ENCODE measurements at regions not wholly inside any gene's neighbourhood (a gene's known extent, or its start where the extent isn't known, plus 50 kb on each side); places are given as distances from the start of the nearest gene placed in this dataset.
"Not testable (repeated sequence)": the region's sequence is repeated elsewhere in the genome, so short reads cannot be mapped to it uniquely, and the experiment has no call there.

DNA sequence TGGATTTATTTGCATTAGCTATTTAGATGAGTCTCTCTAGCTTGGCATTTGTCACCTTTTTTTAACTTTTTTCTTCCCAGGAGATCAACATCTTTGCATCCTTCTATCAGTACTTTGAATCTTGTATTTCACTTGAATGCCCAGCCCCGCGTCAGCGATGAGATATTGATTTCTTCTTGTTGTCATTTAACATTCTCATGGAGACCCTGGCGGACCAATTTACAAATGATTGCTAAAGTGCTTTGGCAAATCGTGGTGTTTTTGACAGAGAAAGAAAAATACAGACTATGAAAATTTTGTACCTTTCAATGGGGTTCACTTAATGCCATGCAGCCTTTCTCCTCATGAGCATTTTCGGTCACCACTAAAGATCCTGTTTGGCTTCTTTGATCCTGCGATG lies 269.7 kb downstream of the ABCC12 start:
- ChIA-PET CTCF (no interaction called here), POLR2A (no interaction called here)
- no peak for ATAC-seq
- Mint-ChIP-seq H3K27ac (no peak overlapping the region), H3K27me3 (ENCODE audit: low read depth) (peaks cover 8% of the 10 kb centered on the region), H3K9me3 (ENCODE audit: insufficient read depth) (no peaks in the 10 kb centered on the region), H3K4me3 (no peak overlapping the region), H3K36me3 (ENCODE audit: low read depth) (no peaks in the 10 kb centered on the region), H3K4me1 (ENCODE audit: low read depth) (no peaks in the 10 kb centered on the region)
- DNase-seq = no peak

GRCh38 chr16:47885489-47885888 lies 270.3 kb downstream of the ABCC12 start:
- Mint-ChIP-seq H3K27ac (no peak overlapping the region), H3K9me3 (ENCODE audit: insufficient read depth) (no peaks in the 10 kb centered on the region), H3K4me1 (ENCODE audit: low read depth) (no peaks in the 10 kb centered on the region), H3K27me3 (ENCODE audit: low read depth) (peaks cover 8% of the 10 kb centered on the region), H3K36me3 (ENCODE audit: low read depth) (no peaks in the 10 kb centered on the region), H3K4me3 (no peak overlapping the region)
- CTCF ChIA-PET = interaction anchor here (0.9 kb wide), 1 partner anchor 279 kb away, joined by 3 read pairs; no protein-coding TSS in a partner anchor
- no peak for ATAC-seq
- POLR2A ChIA-PET = no interaction called here
- no peak for DNase-seq

DNA sequence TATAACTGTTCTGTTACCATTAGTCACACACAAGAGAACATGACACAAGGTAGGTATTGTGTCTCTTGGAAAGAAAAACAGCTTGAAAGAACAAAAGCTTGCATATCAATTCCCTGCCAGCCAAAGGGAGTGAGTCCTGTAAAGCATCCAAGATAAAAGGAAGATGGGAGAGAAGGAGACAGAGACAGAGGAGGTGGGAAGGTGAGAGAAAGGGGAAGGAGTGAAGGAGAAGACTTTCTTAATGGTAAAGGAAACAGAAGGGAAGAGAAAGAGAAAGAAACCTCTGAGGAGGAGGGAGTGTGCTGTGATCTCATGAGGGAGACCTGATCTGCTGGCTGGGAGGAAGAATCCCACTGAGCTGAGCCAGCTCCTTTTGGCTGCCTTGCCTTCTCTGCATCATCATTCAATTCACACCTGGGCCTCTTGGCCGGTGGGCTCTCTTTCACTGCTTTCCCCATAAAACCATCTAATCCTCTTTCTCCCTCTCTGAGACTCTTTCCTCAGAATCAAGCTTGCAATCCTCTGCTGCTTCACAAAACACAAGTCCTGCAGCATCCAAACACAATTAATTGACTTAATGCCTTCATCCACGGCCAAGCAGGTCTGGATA lies 271.6 kb downstream of the ABCC12 start:
- Mint-ChIP-seq H3K9me3 (ENCODE audit: insufficient read depth) (no peaks in the 10 kb centered on the region), H3K27ac (no peak overlapping the region), H3K4me3 (no peak overlapping the region), H3K36me3 (ENCODE audit: low read depth) (no peaks in the 10 kb centered on the region), H3K27me3 (ENCODE audit: low read depth) (peaks cover 8% of the 10 kb centered on the region), H3K4me1 (ENCODE audit: low read depth) (no peaks in the 10 kb centered on the region)
- DNase-seq (no peak), ATAC-seq (no peak)
- POLR2A ChIA-PET = no interaction called here
- CTCF ChIA-PET = no interaction called here

GRCh38 chr16:47881574-47881973 lies 274.2 kb downstream of the ABCC12 start:
- ChIA-PET POLR2A (no interaction called here), CTCF (no interaction called here)
- ATAC-seq (no peak), DNase-seq (no peak)
- H3K27ac Mint-ChIP-seq = no peak overlapping the region
- H3K27me3 Mint-ChIP-seq (ENCODE audit: low read depth) = peaks cover 8% of the 10 kb centered on the region
- no peaks in the 10 kb centered on the region for H3K4me1 Mint-ChIP-seq (ENCODE audit: low read depth)
- no peaks in the 10 kb centered on the region for H3K36me3 Mint-ChIP-seq (ENCODE audit: low read depth)
- H3K9me3 Mint-ChIP-seq (ENCODE audit: insufficient read depth) = no peaks in the 10 kb centered on the region
- H3K4me3 Mint-ChIP-seq = no peak overlapping the region

DNA sequence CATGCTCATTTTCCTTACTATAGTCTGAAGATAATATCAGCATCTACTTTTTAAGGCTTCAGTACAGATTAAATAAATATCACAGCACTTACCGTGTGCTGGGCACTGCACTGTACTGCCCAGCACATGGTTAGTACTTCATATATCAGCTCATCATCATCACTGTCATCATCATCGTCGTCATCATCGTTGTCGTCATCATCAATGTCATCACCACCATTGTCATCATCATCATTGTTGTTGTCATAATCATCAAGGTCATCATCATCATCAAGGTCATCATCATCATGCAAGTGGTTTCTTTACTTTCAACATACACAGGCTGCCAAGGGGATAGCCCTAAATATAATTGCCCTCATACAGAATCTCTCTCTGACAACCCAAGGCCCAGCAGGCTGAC lies 275.1 kb downstream of the ABCC12 start:
- ATAC-seq (no peak), DNase-seq (no peak)
- H3K36me3 Mint-ChIP-seq (ENCODE audit: low read depth) = no peaks in the 10 kb centered on the region
- no peak overlapping the region for H3K27ac Mint-ChIP-seq
- peaks cover 6% of the 10 kb centered on the region for H3K27me3 Mint-ChIP-seq (ENCODE audit: low read depth)
- CTCF ChIA-PET = interaction anchor here (0.6 kb wide), 1 partner anchor 12 kb away, joined by 3 read pairs; no protein-coding TSS in a partner anchor
- POLR2A ChIA-PET = no interaction called here
- H3K9me3 Mint-ChIP-seq (ENCODE audit: insufficient read depth) = no peaks in the 10 kb centered on the region
- H3K4me1 Mint-ChIP-seq (ENCODE audit: low read depth) = no peaks in the 10 kb centered on the region
- no peak overlapping the region for H3K4me3 Mint-ChIP-seq

- H3K4me1 Mint-ChIP-seq (ENCODE audit: low read depth) = no peaks in the 10 kb centered on the region
- H3K36me3 Mint-ChIP-seq (ENCODE audit: low read depth) = no peaks in the 10 kb centered on the region
- CTCF ChIA-PET = no interaction called here
- no peak overlapping the region for H3K27ac Mint-ChIP-seq
- H3K9me3 Mint-ChIP-seq (ENCODE audit: insufficient read depth) = no peaks in the 10 kb centered on the region
- no peaks in the 10 kb centered on the region for H3K27me3 Mint-ChIP-seq (ENCODE audit: low read depth)
- ATAC-seq = no peak
- DNase-seq = no peak
- POLR2A ChIA-PET = no interaction called here
- H3K4me3 Mint-ChIP-seq = no peak overlapping the region
These were observed 278.6 kb downstream of the ABCC12 start for GRCh38 chr16:47877166-47877565.

DNA sequence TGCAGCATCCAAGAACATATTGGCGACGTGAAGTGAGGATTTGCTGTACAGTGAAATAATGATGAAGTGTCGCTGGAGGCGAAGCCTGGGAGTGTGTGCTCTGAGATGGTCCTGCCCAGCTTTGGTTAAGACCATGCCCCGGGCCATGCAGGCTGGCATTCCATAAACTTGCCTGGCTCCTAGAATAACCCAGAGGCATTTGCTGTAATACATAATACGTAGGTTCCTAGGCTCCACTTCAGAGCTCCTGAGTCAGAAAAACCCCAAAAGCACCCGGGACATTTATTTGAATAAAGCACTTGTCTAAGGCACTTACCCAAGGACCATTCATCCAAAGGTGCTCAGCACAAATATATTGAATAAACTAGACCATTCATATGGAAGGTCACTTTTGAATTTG lies 279.3 kb downstream of the ABCC12 start:
- H3K4me1 Mint-ChIP-seq (ENCODE audit: low read depth) = no peaks in the 10 kb centered on the region

GRCh38 chr16:47873434-47873833 lies 282.4 kb downstream of the ABCC12 start:
- DNase-seq = no peak
- Mint-ChIP-seq H3K9me3 (ENCODE audit: insufficient read depth) (no peaks in the 10 kb centered on the region), H3K27ac (no peak overlapping the region), H3K4me1 (ENCODE audit: low read depth) (no peaks in the 10 kb centered on the region), H3K4me3 (no peak overlapping the region), H3K27me3 (ENCODE audit: low read depth) (no peaks in the 10 kb centered on the region), H3K36me3 (ENCODE audit: low read depth) (no peaks in the 10 kb centered on the region)
- no peak for ATAC-seq
- CTCF ChIA-PET = no interaction called here
- POLR2A ChIA-PET = no interaction called here

More for the DNA sequence above, 279.3 kb downstream of the ABCC12 start:
- CTCF ChIA-PET = no interaction called here
- DNase-seq (no peak), ATAC-seq (no peak)
- H3K27ac Mint-ChIP-seq = no peak overlapping the region
- no peaks in the 10 kb centered on the region for H3K36me3 Mint-ChIP-seq (ENCODE audit: low read depth)
- no peak overlapping the region for H3K4me3 Mint-ChIP-seq
- no peaks in the 10 kb centered on the region for H3K9me3 Mint-ChIP-seq (ENCODE audit: insufficient read depth)
- no peaks in the 10 kb centered on the region for H3K27me3 Mint-ChIP-seq (ENCODE audit: low read depth)
- POLR2A ChIA-PET = no interaction called here

GRCh38 chr16:47872225-47872624 lies 283.6 kb downstream of the ABCC12 start:
- no peak overlapping the region for H3K4me3 Mint-ChIP-seq
- no peaks in the 10 kb centered on the region for H3K27me3 Mint-ChIP-seq (ENCODE audit: low read depth)
- ChIA-PET CTCF (no interaction called here), POLR2A (no interaction called here)
- no peaks in the 10 kb centered on the region for H3K4me1 Mint-ChIP-seq (ENCODE audit: low read depth)
- H3K36me3 Mint-ChIP-seq (ENCODE audit: low read depth) = no peaks in the 10 kb centered on the region
- DNase-seq (no peak), ATAC-seq (no peak)
- no peak overlapping the region for H3K27ac Mint-ChIP-seq
- no peaks in the 10 kb centered on the region for H3K9me3 Mint-ChIP-seq (ENCODE audit: insufficient read depth)

DNA sequence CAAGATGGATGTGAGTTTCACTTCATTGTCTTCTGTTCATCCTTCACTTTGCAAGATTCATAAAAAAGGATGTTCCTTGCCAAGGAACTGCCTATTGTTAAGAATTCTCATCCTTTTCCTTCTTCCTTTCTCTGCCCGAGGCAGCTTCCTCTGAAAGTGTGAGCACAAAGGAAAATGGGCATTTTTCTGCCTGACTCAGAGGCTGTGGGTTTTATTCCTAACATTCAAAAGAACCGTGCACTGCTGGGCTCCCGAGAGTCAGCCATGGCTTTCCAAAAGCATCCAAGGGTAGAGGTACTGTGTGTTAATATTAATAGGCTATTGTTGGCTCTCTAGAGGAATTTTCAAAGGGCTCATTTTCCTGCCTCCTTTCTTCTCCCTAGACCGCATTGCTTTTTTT lies 289.4 kb downstream of the ABCC12 start:
- H3K4me3 Mint-ChIP-seq = no peak overlapping the region

DNA sequence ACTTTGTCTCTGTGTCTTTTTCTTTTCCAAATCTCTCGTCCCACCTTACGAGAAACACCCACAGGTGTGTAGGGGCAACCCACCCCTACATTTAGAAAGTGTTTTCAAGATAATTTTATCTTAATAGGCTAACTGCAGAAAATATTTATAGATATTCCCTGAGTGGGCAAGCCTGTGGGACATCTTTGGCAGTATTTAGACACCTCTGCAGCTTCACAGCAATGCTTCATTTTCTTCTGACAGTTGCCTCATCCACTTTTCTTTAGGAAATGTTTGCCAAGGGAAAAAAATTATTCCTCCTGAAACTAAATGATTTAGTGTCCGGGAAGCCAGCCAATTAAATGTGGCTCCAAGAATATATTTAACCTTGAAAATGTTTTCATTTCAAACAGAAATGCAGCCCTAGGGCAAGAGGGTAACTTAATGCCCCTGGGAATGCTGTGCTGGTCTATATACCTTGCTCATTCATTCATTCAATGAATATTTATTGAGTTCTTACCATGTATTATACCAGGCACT lies 290.4 kb downstream of the ABCC12 start:
- DNase-seq (no peak), ATAC-seq (no peak)
- H3K36me3 Mint-ChIP-seq (ENCODE audit: low read depth) = no peaks in the 10 kb centered on the region
- no peaks in the 10 kb centered on the region for H3K9me3 Mint-ChIP-seq (ENCODE audit: insufficient read depth)
- peaks cover 3% of the 10 kb centered on the region for H3K27me3 Mint-ChIP-seq (ENCODE audit: low read depth)
- ChIA-PET CTCF (interaction anchor here (0.9 kb wide), 1 partner anchor 8 kb away, joined by 3 read pairs; no protein-coding TSS in a partner anchor), POLR2A (no interaction called here)
- no peak overlapping the region for H3K27ac Mint-ChIP-seq
- no peaks in the 10 kb centered on the region for H3K4me1 Mint-ChIP-seq (ENCODE audit: low read depth)
- no peak overlapping the region for H3K4me3 Mint-ChIP-seq

More for the DNA sequence above, 289.4 kb downstream of the ABCC12 start:
- no peak overlapping the region for H3K27ac Mint-ChIP-seq
- ChIA-PET CTCF (interaction anchor here (0.9 kb wide), 1 partner anchor 9 kb away, joined by 3 read pairs; no protein-coding TSS in a partner anchor), POLR2A (no interaction called here)
- no peaks in the 10 kb centered on the region for H3K36me3 Mint-ChIP-seq (ENCODE audit: low read depth)
- no peaks in the 10 kb centered on the region for H3K9me3 Mint-ChIP-seq (ENCODE audit: insufficient read depth)
- ATAC-seq = no peak
- DNase-seq = no peak
- H3K4me1 Mint-ChIP-seq (ENCODE audit: low read depth) = no peaks in the 10 kb centered on the region
- H3K27me3 Mint-ChIP-seq (ENCODE audit: low read depth) = peaks cover 3% of the 10 kb centered on the region

DNA sequence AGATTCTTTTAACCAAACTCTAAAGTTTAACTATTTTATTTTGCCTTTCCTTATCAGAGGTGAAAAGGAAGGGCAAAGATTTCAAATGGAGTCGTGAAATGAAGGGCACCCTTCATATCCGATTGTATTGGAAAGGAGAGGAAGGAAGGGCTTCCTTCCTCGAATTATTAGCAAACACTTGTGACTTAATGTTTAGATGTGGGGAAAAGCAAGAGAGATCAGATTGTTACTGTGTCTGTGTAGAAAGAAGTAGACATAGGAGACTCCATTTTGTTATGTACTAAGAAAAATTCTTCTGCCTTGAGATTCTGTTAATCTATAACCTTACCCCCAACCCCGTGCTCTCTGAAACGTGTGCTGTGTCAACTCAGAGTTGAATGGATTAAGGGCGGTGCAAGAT lies 291.5 kb downstream of the ABCC12 start:
- H3K9me3 Mint-ChIP-seq (ENCODE audit: insufficient read depth); H3K36me3 Mint-ChIP-seq (ENCODE audit: low read depth); CTCF ChIA-PET; H3K4me1 Mint-ChIP-seq (ENCODE audit: low read depth); H3K4me3 Mint-ChIP-seq; POLR2A ChIA-PET; H3K27ac Mint-ChIP-seq; DNase-seq; ATAC-seq; H3K27me3 Mint-ChIP-seq (ENCODE audit: low read depth): not testable (repeated sequence)

GRCh38 chr16:47861999-47862398 lies 293.8 kb downstream of the ABCC12 start:
- ATAC-seq (no peak), DNase-seq (no peak)
- H3K4me3 Mint-ChIP-seq = no peak overlapping the region
- H3K27ac Mint-ChIP-seq = no peak overlapping the region
- no peaks in the 10 kb centered on the region for H3K4me1 Mint-ChIP-seq (ENCODE audit: low read depth)
- no peaks in the 10 kb centered on the region for H3K36me3 Mint-ChIP-seq (ENCODE audit: low read depth)
- H3K27me3 Mint-ChIP-seq (ENCODE audit: low read depth) = peaks cover 3% of the 10 kb centered on the region
- ChIA-PET CTCF (no interaction called here), POLR2A (no interaction called here)
- H3K9me3 Mint-ChIP-seq (ENCODE audit: insufficient read depth) = no peaks in the 10 kb centered on the region
